Body of pancreas (tissue), 4 donors: ENCODE measurements at regions not wholly inside any gene's neighbourhood (a gene's known extent, or its start where the extent isn't known, plus 50 kb on each side); places are given as distances from the start of the nearest gene placed in this dataset.

Source experiments
- CTCF ChIP-seq, 7 experiments: fragments of 450-650 bp in 4 of 7; fragments of 200-600 bp in 3 of 7; sonication (generic) in 3 of 7; IDR thresholded peaks; one replicate each; pipeline ENCODE4 v1.5.1; 2016 to 2019; ENCODE audit warnings: antibody characterized with exemption in 7 of 7
- POLR2A ChIP-seq, 3 donors: fragments of 450-650 bp; IDR thresholded peaks; one replicate each; pipeline ENCODE4 v1.6.1; 2016; ENCODE audit warnings: antibody characterized with exemption in 3 of 3, mild to moderate bottlenecking in 2 of 3

GRCh38 chr17:34204402-34204801 is 50.7 kb upstream of the CCL2 start:
- no peak for TF ChIP-seq POLR2A (IDR thresholded peaks at IDR 0.05)
- no peak for TF ChIP-seq CTCF (IDR thresholded peaks at IDR 0.05)
